ENCODE measurements at regions not wholly inside any gene's neighbourhood (a gene's known extent, or its start where the extent isn't known, plus 50 kb on each side); places are given as distances from the start of the nearest gene placed in this dataset.
"Not testable (repeated sequence)": the region's sequence is repeated elsewhere in the genome, so short reads cannot be mapped to it uniquely, and the experiment has no call there.

- DNase-seq: peak; percentile 36
Observed at GRCh38 chr1:93771843-93772242, 90.2 kb upstream of the BCAR3 start.

- DNase-seq: no peak
Observed at GRCh38 chr1:93770640-93771039, 89.0 kb upstream of the BCAR3 start.

GRCh38 chr1:93769777-93770176, 88.1 kb upstream of the BCAR3 start:
- DNase-seq: no peak

GRCh38 chr1:93768380-93768863, 86.8 kb upstream of the BCAR3 start:
- no peak for DNase-seq

- DNase-seq: no peak
Observed at GRCh38 chr1:93766451-93766850, 84.8 kb upstream of the BCAR3 start.

- DNase-seq: peak; percentile 22
Observed at GRCh38 chr1:93765099-93765498, 83.5 kb upstream of the BCAR3 start.

- DNase-seq: no peak
Observed at GRCh38 chr1:93764366-93764750, 82.7 kb upstream of the BCAR3 start.

- no peak for DNase-seq
Observed at GRCh38 chr1:93763704-93764365, 82.2 kb upstream of the BCAR3 start.

GRCh38 chr1:93758842-93759515, 77.3 kb upstream of the BCAR3 start:
- DNase-seq: no peak

- DNase-seq: no peak
Observed at GRCh38 chr1:93757256-93758036, 75.8 kb upstream of the BCAR3 start.

GRCh38 chr1:93756657-93757056, 75.0 kb upstream of the BCAR3 start:
- DNase-seq: no peak

GRCh38 chr1:93755251-93755715, 73.6 kb upstream of the BCAR3 start:
- DNase-seq: not testable (repeated sequence)

- DNase-seq: no peak
Observed at GRCh38 chr1:93753791-93754763, 72.4 kb upstream of the BCAR3 start.

- DNase-seq: no peak
Observed at GRCh38 chr1:93751377-93752250, 70.0 kb upstream of the BCAR3 start.

- no peak for DNase-seq
Observed at GRCh38 chr1:93750955-93751354, 69.3 kb upstream of the BCAR3 start.

GRCh38 chr1:93749894-93750301, 68.3 kb upstream of the BCAR3 start:
- DNase-seq: peak; percentile 39

- DNase-seq: no peak
Observed at GRCh38 chr1:93749487-93749886, 67.8 kb upstream of the BCAR3 start.

GRCh38 chr1:93746021-93746812, 64.6 kb upstream of the BCAR3 start:
- DNase-seq: no peak

GRCh38 chr1:93744299-93744988, 62.8 kb upstream of the BCAR3 start:
- DNase-seq: no peak

- no peak for DNase-seq
Observed at GRCh38 chr1:93743465-93743864, 61.8 kb upstream of the BCAR3 start.

Data from DMS53 (cell line).